Thyroid gland (tissue), 4 donors: ENCODE measurements at regions not wholly inside any gene's neighbourhood (a gene's known extent, or its start where the extent isn't known, plus 50 kb on each side); places are given as distances from the start of the nearest gene placed in this dataset.

Experiments used
- POLR2A ChIP-seq, 2 donors: fragments of 450-650 bp; IDR thresholded peaks; one replicate each; pipeline ENCODE4 v1.6.1; 2017; ENCODE audit warnings: antibody characterized with exemption in 2 of 2, mild to moderate bottlenecking in 2 of 2, moderate library complexity in 1 of 2
- TF ChIP-seq, protein P1 (sequence below), 6 experiments: fragments of 200-600 bp in 3 of 6; fragments of 450-650 bp in 3 of 6; sonication (generic) in 3 of 6; IDR thresholded peaks; one replicate each; pipeline ENCODE4 v1.5.1; 2016 to 2019; ENCODE audit warnings: antibody characterized with exemption in 6 of 6, mild to moderate bottlenecking in 2 of 6, inconsistent platforms in 1 of 6, moderate library complexity in 1 of 6

GRCh38 chr5:56650386-56650785 lies 165.0 kb upstream of the MAP3K1 start:
- no peak for TF ChIP-seq POLR2A (IDR thresholded peaks at IDR 0.05)
- TF ChIP-seq, protein P1, sequence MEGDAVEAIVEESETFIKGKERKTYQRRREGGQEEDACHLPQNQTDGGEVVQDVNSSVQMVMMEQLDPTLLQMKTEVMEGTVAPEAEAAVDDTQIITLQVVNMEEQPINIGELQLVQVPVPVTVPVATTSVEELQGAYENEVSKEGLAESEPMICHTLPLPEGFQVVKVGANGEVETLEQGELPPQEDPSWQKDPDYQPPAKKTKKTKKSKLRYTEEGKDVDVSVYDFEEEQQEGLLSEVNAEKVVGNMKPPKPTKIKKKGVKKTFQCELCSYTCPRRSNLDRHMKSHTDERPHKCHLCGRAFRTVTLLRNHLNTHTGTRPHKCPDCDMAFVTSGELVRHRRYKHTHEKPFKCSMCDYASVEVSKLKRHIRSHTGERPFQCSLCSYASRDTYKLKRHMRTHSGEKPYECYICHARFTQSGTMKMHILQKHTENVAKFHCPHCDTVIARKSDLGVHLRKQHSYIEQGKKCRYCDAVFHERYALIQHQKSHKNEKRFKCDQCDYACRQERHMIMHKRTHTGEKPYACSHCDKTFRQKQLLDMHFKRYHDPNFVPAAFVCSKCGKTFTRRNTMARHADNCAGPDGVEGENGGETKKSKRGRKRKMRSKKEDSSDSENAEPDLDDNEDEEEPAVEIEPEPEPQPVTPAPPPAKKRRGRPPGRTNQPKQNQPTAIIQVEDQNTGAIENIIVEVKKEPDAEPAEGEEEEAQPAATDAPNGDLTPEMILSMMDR (IDR thresholded peaks at IDR 0.05): no peak
